ENCODE measurements at regions not wholly inside any gene's neighbourhood (a gene's known extent, or its start where the extent isn't known, plus 50 kb on each side); places are given as distances from the start of the nearest gene placed in this dataset.

- Histone ChIP-seq H3K4me1 (replicated peaks in 1 of 4; ENCODE audit: control insufficient read depth in 3 of 4, insufficient read depth in 4 of 4, low read length in 3 of 4) (no peaks in the 10 kb centered on the region), H3K4me3 (ENCODE audit: extremely low read depth in 1 of 4, insufficient read depth in 2 of 4, low read depth in 3 of 4, low read length in 4 of 4) (no peak overlapping the region), H2BK12ac (ENCODE audit: low read depth, low read length) (no peak overlapping the region), H2BK15ac (ENCODE audit: low read length) (no peak overlapping the region), H3K27me3 (replicated peaks in 1 of 4; ENCODE audit: control insufficient read depth in 3 of 4, extremely low read depth in 1 of 4, insufficient read depth in 3 of 4, low read length in 3 of 4) (no peaks in the 10 kb centered on the region), H2AK5ac (ENCODE audit: low read depth, low read length) (no peak overlapping the region), H3K56ac (replicated peaks; ENCODE audit: insufficient read length, low read depth, low read length) (no peak overlapping the region), H3K4me2 (ENCODE audit: insufficient read depth in 1 of 2, low read depth in 2 of 2, low read length in 2 of 2) (no peak overlapping the region), H3K23me2 (ENCODE audit: low read depth, low read length) (no peaks in the 10 kb centered on the region), H2BK120ac (replicated peaks; ENCODE audit: low read depth, low read length) (no peak overlapping the region), H3K9me3 (ENCODE audit: insufficient read depth in 2 of 2, low read depth in 1 of 2, low read length in 1 of 2) (no peaks in the 10 kb centered on the region), H4K20me1 (replicated peaks in 1 of 2; ENCODE audit: control insufficient read depth in 1 of 2, insufficient read depth in 2 of 2, low read length in 2 of 2) (no peaks in the 10 kb centered on the region), H3K9ac (replicated peaks in 1 of 4; ENCODE audit: extremely low read depth in 1 of 4, low read depth in 3 of 4, low read length in 3 of 4) (no peak overlapping the region), H2BK5ac (ENCODE audit: low read depth, low read length) (no peak overlapping the region), H4K91ac (replicated peaks; ENCODE audit: insufficient read length, low read length) (no peak overlapping the region), H3K79me1 (ENCODE audit: low read depth, low read length) (no peaks in the 10 kb centered on the region), H3K18ac (ENCODE audit: extremely low read depth, low read length) (no peak overlapping the region), H3K14ac (ENCODE audit: insufficient read length) (no peak overlapping the region), H3K4ac (replicated peaks; ENCODE audit: insufficient read length, low read depth, low read length) (no peak overlapping the region), H4K8ac (ENCODE audit: extremely low read depth, insufficient read depth, low read length) (no peak overlapping the region), H3K79me2 (ENCODE audit: control insufficient read depth in 1 of 2, insufficient read depth in 2 of 2, low read length in 2 of 2) (no peaks in the 10 kb centered on the region), H3K36me3 (ENCODE audit: control insufficient read depth in 2 of 4, insufficient read depth in 4 of 4, low read length in 3 of 4) (no peaks in the 10 kb centered on the region), H4K5ac (ENCODE audit: insufficient read length, low read depth, low read length) (no peak overlapping the region), H2AFZ (ENCODE audit: low read length) (no peak overlapping the region), H3K27ac (ENCODE audit: low read depth, low read length) (no peak overlapping the region), H3K23ac (ENCODE audit: insufficient read length) (no peak overlapping the region), H2BK20ac (ENCODE audit: low read length) (no peak overlapping the region)
- CTCF ChIA-PET (ENCODE audit: partially characterized antibody), result interaction anchor here (0.7 kb wide), 1 partner anchor 14 kb away, joined by 3 read pairs; no protein-coding TSS in a partner anchor
- TF ChIP-seq KDM5A (IDR thresholded peaks at IDR 0.05; ENCODE audit: low read length), result no peak
- no peak for DNase-seq (ENCODE audit: low read depth in 1 of 2, low spot score in 2 of 2)
- POLR2A ChIA-PET (ENCODE audit: partially characterized antibody), result no interaction called here
- no peak for FAIRE-seq
- WGBS, 2 experiments (ENCODE audit: extremely low coverage in 1 of 2, insufficient coverage in 1 of 2, insufficient read length in 1 of 2, insufficient replicate concordance in 2 of 2, low coverage in 1 of 2, low lambda C conversion rate in 2 of 2, missing lambda C conversion rate in 1 of 2), result 88% methylated on average over 3 of the region's 3 CpGs; no CpG with 5 or more reads in 1 of the 2 experiments
Observed at GRCh38 chr7:52463341-52463740, 572.1 kb upstream of the POM121L12 start.

All from H1 (cell line).